ENCODE measurements at regions not wholly inside any gene's neighbourhood (a gene's known extent, or its start where the extent isn't known, plus 50 kb on each side); places are given as distances from the start of the nearest gene placed in this dataset.

- TF ChIP-seq, protein P1, sequence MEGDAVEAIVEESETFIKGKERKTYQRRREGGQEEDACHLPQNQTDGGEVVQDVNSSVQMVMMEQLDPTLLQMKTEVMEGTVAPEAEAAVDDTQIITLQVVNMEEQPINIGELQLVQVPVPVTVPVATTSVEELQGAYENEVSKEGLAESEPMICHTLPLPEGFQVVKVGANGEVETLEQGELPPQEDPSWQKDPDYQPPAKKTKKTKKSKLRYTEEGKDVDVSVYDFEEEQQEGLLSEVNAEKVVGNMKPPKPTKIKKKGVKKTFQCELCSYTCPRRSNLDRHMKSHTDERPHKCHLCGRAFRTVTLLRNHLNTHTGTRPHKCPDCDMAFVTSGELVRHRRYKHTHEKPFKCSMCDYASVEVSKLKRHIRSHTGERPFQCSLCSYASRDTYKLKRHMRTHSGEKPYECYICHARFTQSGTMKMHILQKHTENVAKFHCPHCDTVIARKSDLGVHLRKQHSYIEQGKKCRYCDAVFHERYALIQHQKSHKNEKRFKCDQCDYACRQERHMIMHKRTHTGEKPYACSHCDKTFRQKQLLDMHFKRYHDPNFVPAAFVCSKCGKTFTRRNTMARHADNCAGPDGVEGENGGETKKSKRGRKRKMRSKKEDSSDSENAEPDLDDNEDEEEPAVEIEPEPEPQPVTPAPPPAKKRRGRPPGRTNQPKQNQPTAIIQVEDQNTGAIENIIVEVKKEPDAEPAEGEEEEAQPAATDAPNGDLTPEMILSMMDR (IDR thresholded peaks at IDR 0.05; ENCODE audit: low read depth, low read length, poor library complexity, severe bottlenecking): no peak
- no peak for TF ChIP-seq EZH2phosphoT487 (IDR thresholded peaks at IDR 0.05; ENCODE audit: borderline replicate concordance, low read length)
These were observed 418.5 kb downstream of the NSUN3 start for GRCh38 chr3:94481226-94481898.

Measured in DOHH2 (cell line).